Gastroesophageal sphincter (tissue), 4 donors: ENCODE measurements at regions not wholly inside any gene's neighbourhood (a gene's known extent, or its start where the extent isn't known, plus 50 kb on each side); places are given as distances from the start of the nearest gene placed in this dataset.
"Not testable (repeated sequence)": the region's sequence is repeated elsewhere in the genome, so short reads cannot be mapped to it uniquely, and the experiment has no call there.

Experiments used
- ATAC-seq: fragments of 150-250 bp; one replicate; pipeline ENCODE4 v1.9.1; 2016; ENCODE audit warnings: mild to moderate bottlenecking, moderate library complexity
- H3K27ac ChIP-seq, 4 donors: fragments of 200-600 bp; sonication (generic) in 3 of 4; 1 replicate in 3 of 4; 2 replicates in 1 of 4; pipeline ENCODE4 v1.5.1; 2016 to 2019
- H3K27me3 ChIP-seq: fragments of 200-600 bp; sonication (generic); one replicate; pipeline ENCODE4 v1.5.1; 2019
- H3K36me3 ChIP-seq, 2 donors: fragments of 200-600 bp; sonication (generic); one replicate each; pipeline ENCODE4 v1.5.1; 2019; ENCODE audit warnings: control low read depth in 1 of 2
- H3K4me1 ChIP-seq, 3 donors: fragments of 200-600 bp; sonication (generic); 1 replicate in 2 of 3; 2 replicates in 1 of 3; pipeline ENCODE4 v1.5.1; 2016 to 2019; ENCODE audit warnings: control low read depth in 2 of 3
- H3K4me3 ChIP-seq, 2 donors: fragments of 200-600 bp; sonication (generic); one replicate each; pipeline ENCODE4 v1.5.1; 2019; ENCODE audit warnings: mild to moderate bottlenecking in 1 of 2, moderate library complexity in 1 of 2
- H3K9me3 ChIP-seq, 3 donors: fragments of 200-600 bp; sonication (generic); one replicate each; pipeline ENCODE4 v1.5.1; 2017 to 2019; ENCODE audit warnings: control low read depth in 2 of 3
- EP300 ChIP-seq: sonication (generic); formaldehyde crosslinking; IDR thresholded peaks from one replicate; pipeline ENCODE4 v1.6.1; 2017; ENCODE audit warnings: antibody characterized with exemption, mild to moderate bottlenecking
- POLR2A ChIP-seq, 2 donors: fragments of 450-650 bp; IDR thresholded peaks; one replicate each; pipeline ENCODE4 v1.6.1; 2017; ENCODE audit warnings: antibody characterized with exemption in 2 of 2, mild to moderate bottlenecking in 2 of 2, moderate library complexity in 1 of 2
- POLR2AphosphoS5 ChIP-seq: sonication (generic); formaldehyde crosslinking; IDR thresholded peaks from one replicate; pipeline ENCODE4 v1.6.1; 2017; ENCODE audit warnings: antibody characterized with exemption
- WGBS, 2 donors: methylation state at CpG; one replicate each; pipeline ENCODE4 v1.1.5; 2018; ENCODE audit warnings: low coverage in 1 of 2; 5-methylcytosine and 5-hydroxymethylcytosine counted together
- TF ChIP-seq, protein P1 (sequence below), 4 experiments: fragments of 200-600 bp in 2 of 4; fragments of 450-650 bp in 2 of 4; sonication (generic) in 1 of 4; IDR thresholded peaks; one replicate each; pipeline ENCODE4 v1.5.1; 2017 to 2019; ENCODE audit warnings: antibody characterized with exemption in 4 of 4, mild to moderate bottlenecking in 2 of 4, moderate library complexity in 2 of 4

DNA sequence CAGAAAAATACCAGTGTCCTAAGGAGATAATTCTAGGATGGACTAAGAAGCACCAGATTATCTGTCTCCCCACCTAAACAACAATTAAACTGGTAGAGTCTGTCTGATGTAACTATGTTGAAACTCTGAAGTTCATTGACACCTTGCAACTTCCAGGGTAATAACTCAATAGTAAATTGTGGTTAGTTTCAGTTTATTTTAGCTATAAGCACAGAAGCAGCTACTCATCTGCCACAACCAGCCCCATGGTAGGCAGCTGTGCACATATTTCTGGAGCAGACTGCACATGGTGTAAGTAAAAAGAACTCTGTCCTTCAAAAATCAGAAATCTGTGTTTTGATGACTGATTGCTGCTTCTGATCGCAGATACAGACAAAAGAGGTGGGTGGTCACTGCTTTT lies 852.1 kb downstream of the CDH11 start:
- ATAC-seq: no peak
- Histone ChIP-seq H3K27me3 (no peaks in the 10 kb centered on the region), H3K36me3 (no peaks in the 10 kb centered on the region), H3K4me1 (no peaks in the 10 kb centered on the region), H3K4me3 (no peak overlapping the region), H3K9me3 (peaks cover 0 to 12% (median 0%) of the 10 kb centered on the region in 3 donors), H3K27ac (no peak overlapping the region)
- WGBS, 2 donors: 50 to 100% methylated on average over 1 of the region's 1 CpG
- TF ChIP-seq POLR2AphosphoS5 (no peak), EP300 (no peak), POLR2A (IDR thresholded peaks at IDR 0.05) (no peak)
- TF ChIP-seq, protein P1, sequence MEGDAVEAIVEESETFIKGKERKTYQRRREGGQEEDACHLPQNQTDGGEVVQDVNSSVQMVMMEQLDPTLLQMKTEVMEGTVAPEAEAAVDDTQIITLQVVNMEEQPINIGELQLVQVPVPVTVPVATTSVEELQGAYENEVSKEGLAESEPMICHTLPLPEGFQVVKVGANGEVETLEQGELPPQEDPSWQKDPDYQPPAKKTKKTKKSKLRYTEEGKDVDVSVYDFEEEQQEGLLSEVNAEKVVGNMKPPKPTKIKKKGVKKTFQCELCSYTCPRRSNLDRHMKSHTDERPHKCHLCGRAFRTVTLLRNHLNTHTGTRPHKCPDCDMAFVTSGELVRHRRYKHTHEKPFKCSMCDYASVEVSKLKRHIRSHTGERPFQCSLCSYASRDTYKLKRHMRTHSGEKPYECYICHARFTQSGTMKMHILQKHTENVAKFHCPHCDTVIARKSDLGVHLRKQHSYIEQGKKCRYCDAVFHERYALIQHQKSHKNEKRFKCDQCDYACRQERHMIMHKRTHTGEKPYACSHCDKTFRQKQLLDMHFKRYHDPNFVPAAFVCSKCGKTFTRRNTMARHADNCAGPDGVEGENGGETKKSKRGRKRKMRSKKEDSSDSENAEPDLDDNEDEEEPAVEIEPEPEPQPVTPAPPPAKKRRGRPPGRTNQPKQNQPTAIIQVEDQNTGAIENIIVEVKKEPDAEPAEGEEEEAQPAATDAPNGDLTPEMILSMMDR (IDR thresholded peaks at IDR 0.05): no peak

DNA sequence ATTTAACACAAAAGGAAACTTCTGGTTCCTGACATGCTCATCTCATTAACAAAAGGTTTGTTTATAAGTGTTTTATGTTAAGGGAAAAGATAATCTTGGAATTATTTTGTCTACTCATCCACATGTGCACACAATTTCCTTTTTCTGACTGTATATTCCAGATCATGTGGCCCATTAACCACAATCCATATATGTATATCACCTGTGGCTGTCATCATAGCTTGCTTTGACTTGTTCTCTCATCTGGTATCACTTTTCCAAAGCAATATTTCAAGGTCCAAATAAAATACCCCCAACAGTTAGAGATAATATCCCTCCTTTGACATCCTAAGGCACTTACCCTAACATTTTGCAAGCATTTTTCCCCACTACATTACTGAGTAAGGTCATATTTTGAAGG lies 856.1 kb downstream of the CDH11 start:
- Histone ChIP-seq H3K4me1 (no peaks in the 10 kb centered on the region), H3K27ac (no peak overlapping the region), H3K27me3 (no peaks in the 10 kb centered on the region), H3K9me3 (peaks cover 0 to 10% (median 0%) of the 10 kb centered on the region in 3 donors), H3K4me3 (no peak overlapping the region), H3K36me3 (no peaks in the 10 kb centered on the region)
- TF ChIP-seq POLR2A (IDR thresholded peaks at IDR 0.05): no peak
- TF ChIP-seq EP300: no peak
- TF ChIP-seq, protein P1 (IDR thresholded peaks at IDR 0.05): no peak
- TF ChIP-seq POLR2AphosphoS5: no peak
- ATAC-seq: no peak

DNA sequence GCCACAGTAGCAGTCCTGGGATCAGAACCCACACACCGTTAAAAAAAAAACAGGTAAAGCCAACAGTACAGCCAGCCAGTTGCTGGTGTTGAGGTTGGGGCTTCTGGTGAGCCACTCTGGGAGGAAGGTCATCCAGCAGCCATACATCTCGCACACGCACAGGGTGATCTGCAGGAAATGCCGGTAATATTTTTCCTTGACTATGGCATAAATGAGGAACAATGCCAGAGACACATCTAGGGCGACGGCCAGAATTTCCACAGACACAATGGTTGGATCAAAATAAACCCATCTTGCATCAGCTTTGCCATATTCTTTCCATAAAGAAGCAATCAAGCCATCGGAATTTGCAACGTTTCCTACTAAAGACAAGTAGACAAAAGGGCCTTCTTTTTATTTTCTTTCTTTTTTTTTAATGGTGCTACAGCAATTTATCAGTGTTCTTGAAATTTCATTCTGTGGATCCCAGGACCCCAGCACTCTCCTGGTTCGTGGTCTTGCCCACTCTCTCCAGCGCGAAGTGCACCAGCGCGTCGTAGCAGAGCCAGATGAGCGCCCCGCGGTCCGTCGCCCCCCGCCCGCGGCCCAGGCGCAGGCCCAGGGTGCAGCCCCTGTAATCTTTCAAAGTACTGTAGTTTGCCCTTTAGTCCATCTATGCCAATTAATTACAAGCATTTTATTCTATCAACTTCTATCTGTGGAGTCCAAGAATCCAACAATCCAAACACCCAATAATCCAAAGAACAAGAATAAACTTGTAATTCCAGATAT lies 861.0 kb downstream of the CDH11 start:
- not testable (repeated sequence) for H3K27me3 ChIP-seq, H3K4me1 ChIP-seq, H3K9me3 ChIP-seq, H3K27ac ChIP-seq, H3K4me3 ChIP-seq, ATAC-seq, H3K36me3 ChIP-seq
- 91 to 98% methylated on average over 13 to 14 of the region's 23 CpGs for WGBS, 2 donors

DNA sequence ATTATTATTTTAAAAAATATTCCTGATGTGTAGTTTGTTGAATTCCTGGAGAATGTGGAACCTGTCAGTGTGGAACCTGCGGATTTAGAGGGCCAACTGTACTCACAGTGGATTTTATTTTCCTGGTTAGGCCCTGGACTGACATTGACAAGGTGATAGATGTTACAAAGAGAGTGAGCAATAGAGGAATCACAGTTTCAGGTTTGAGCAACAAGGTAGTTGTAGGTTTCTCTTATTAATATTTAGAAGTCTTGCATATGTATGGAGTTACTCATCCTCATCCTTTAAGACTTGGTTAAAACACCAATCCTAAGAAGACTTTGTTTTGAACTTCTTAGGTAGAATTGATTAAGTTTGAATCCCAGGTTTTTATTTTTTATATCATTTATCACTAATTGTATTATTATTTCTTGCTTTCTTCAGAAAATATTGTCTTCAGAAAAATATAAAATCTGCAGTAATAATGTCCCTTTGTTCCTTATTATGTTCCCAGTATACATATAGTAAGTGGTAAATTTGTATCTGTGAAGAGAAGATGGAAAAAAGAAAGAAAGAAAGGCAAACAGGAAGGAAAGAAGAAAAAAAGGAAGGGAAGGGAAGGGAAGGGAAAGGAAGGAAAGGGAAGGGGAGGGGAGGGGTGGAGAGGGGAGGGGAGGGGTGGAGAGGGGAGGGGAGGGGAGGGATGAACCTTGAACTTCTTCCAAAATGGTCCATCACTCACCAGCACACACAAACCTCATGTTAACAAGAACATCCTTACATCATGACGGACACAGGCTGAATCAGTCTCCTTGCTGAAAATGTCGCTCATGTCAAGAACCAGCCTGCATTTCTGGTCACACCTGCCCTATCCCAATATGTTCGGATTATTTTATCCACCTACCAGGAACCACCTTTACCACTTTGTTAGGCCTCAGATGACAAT lies 867.2 kb downstream of the CDH11 start:
- peaks cover 0 to 11% (median 0%) of the 10 kb centered on the region in 3 donors for H3K4me1 ChIP-seq
- H3K4me3 ChIP-seq: no peak overlapping the region
- no peak for ATAC-seq
- H3K9me3 ChIP-seq: no peaks in the 10 kb centered on the region
- no peak overlapping the region for H3K27ac ChIP-seq
- H3K36me3 ChIP-seq: no peaks in the 10 kb centered on the region
- WGBS, 2 donors: 87 to 97% methylated on average over 4 of the region's 4 CpGs
- TF ChIP-seq POLR2A (IDR thresholded peaks at IDR 0.05) (no peak), EP300 (no peak), POLR2AphosphoS5 (no peak)
- TF ChIP-seq, protein P1 (IDR thresholded peaks at IDR 0.05): no peak
- H3K27me3 ChIP-seq: no peaks in the 10 kb centered on the region

DNA sequence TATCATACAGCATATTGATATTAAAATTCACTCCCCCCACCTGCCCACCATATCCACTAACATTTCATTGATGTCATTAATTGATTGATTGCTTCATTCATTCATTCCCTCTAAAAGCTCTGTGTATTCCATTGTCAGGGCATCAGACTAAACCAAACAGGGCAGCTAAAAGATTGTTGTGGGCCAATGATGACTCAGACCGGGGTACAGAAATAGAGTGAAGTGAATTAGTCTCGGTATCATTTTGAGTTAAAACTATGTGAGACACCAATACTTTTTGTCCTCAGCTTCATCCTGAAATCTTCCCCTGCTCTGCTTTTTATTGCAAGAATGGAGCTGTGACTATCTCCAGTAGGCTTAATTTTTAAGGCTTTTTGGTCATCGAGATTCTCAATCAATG lies 868.3 kb downstream of the CDH11 start:
- Histone ChIP-seq H3K4me3 (no peak overlapping the region), H3K27me3 (no peaks in the 10 kb centered on the region), H3K27ac (no peak overlapping the region), H3K4me1 (peaks cover 0 to 11% (median 0%) of the 10 kb centered on the region in 3 donors), H3K36me3 (no peaks in the 10 kb centered on the region), H3K9me3 (no peaks in the 10 kb centered on the region)
- TF ChIP-seq EP300: no peak
- no peak for TF ChIP-seq POLR2A (IDR thresholded peaks at IDR 0.05)
- TF ChIP-seq, protein P1 (IDR thresholded peaks at IDR 0.05): no peak
- no peak for TF ChIP-seq POLR2AphosphoS5
- 79 to 95% methylated on average over 3 of the region's 3 CpGs for WGBS, 2 donors
- ATAC-seq: no peak
